HG03097 (cell line): ENCODE measurements at regions not wholly inside any gene's neighbourhood (a gene's known extent, or its start where the extent isn't known, plus 50 kb on each side); places are given as distances from the start of the nearest gene placed in this dataset.

ENCODE experiments used
- ATAC-seq: cut with Tn5 transposase; IDR thresholded peaks from one replicate; pipeline ENCODE4 v1.9.1; 2021; ENCODE audit not compliant: unreplicated experiment, low FRiP score

- ATAC-seq = no peak
These were observed 135.0 kb upstream of the PKDCC start for GRCh38 chr2:41912776-41913175.

GRCh38 chr2:41913311-41913710 is 134.5 kb upstream of the PKDCC start:
- no peak for ATAC-seq

- ATAC-seq = no peak
These were observed 133.8 kb upstream of the PKDCC start for GRCh38 chr2:41913921-41914609.

GRCh38 chr2:41914936-41915335 is 132.9 kb upstream of the PKDCC start:
- no peak for ATAC-seq

GRCh38 chr2:41916177-41916576 is 131.6 kb upstream of the PKDCC start:
- no peak for ATAC-seq

- ATAC-seq = no peak
These were observed 130.2 kb upstream of the PKDCC start for GRCh38 chr2:41917587-41917986.

- ATAC-seq = no peak
These were observed 128.7 kb upstream of the PKDCC start for GRCh38 chr2:41919135-41919534.

- ATAC-seq = no peak
These were observed 127.6 kb upstream of the PKDCC start for GRCh38 chr2:41920181-41920580.

- no peak for ATAC-seq
These were observed 127.0 kb upstream of the PKDCC start for GRCh38 chr2:41920812-41921211.

- no peak for ATAC-seq
These were observed 125.6 kb upstream of the PKDCC start for GRCh38 chr2:41922177-41922576.

- ATAC-seq = no peak
These were observed 124.5 kb upstream of the PKDCC start for GRCh38 chr2:41923156-41923786.

- ATAC-seq = no peak
These were observed 123.8 kb upstream of the PKDCC start for GRCh38 chr2:41924024-41924423.

- ATAC-seq = no peak
These were observed 123.0 kb upstream of the PKDCC start for GRCh38 chr2:41924709-41925408.

- no peak for ATAC-seq
These were observed 122.1 kb upstream of the PKDCC start for GRCh38 chr2:41925712-41926111.

- no peak for ATAC-seq
These were observed 120.9 kb upstream of the PKDCC start for GRCh38 chr2:41926614-41927580.

GRCh38 chr2:41927581-41928264 is 120.1 kb upstream of the PKDCC start:
- ATAC-seq = no peak

- ATAC-seq = no peak
These were observed 119.3 kb upstream of the PKDCC start for GRCh38 chr2:41928526-41928925.

GRCh38 chr2:41930807-41931566 is 116.8 kb upstream of the PKDCC start:
- no peak for ATAC-seq

GRCh38 chr2:41932241-41933045 is 115.4 kb upstream of the PKDCC start:
- no peak for ATAC-seq
